ENCODE measurements at regions not wholly inside any gene's neighbourhood (a gene's known extent, or its start where the extent isn't known, plus 50 kb on each side); places are given as distances from the start of the nearest gene placed in this dataset.
"Not testable (repeated sequence)": the region's sequence is repeated elsewhere in the genome, so short reads cannot be mapped to it uniquely, and the experiment has no call there.

- no peak for DNase-seq (ENCODE audit: low read depth in 2 of 2)
Observed at GRCh38 chr2:13390676-13391075, 673.9 kb downstream of the TRIB2 start.

GRCh38 chr2:13401312-13401711 lies 684.6 kb downstream of the TRIB2 start:
- DNase-seq (ENCODE audit: low read depth in 2 of 2), result no peak

- no peak for DNase-seq (ENCODE audit: low read depth in 2 of 2)
Observed at GRCh38 chr2:13413989-13414388, 697.3 kb downstream of the TRIB2 start.

- no peak for DNase-seq (ENCODE audit: low read depth in 2 of 2)
Observed at GRCh38 chr2:13414897-13415296, 698.2 kb downstream of the TRIB2 start.

- DNase-seq (ENCODE audit: low read depth in 2 of 2), result no peak
Observed at GRCh38 chr2:13433954-13434353, 717.2 kb downstream of the TRIB2 start.

GRCh38 chr2:13443554-13444261 lies 727.0 kb downstream of the TRIB2 start:
- DNase-seq (ENCODE audit: low read depth in 2 of 2), result not testable (repeated sequence)

GRCh38 chr2:13462464-13462863 lies 745.7 kb downstream of the TRIB2 start:
- DNase-seq (ENCODE audit: low read depth in 2 of 2), result no peak

GRCh38 chr2:13466076-13466475 lies 749.3 kb downstream of the TRIB2 start:
- no peak for DNase-seq (ENCODE audit: low read depth in 2 of 2)

- no peak for DNase-seq (ENCODE audit: low read depth in 2 of 2)
Observed at GRCh38 chr2:13474538-13474937, 757.8 kb downstream of the TRIB2 start.

- DNase-seq (ENCODE audit: low read depth in 2 of 2), result no peak
Observed at GRCh38 chr2:13480057-13480456, 763.3 kb downstream of the TRIB2 start.

GRCh38 chr2:13481201-13481600 lies 764.5 kb downstream of the TRIB2 start:
- DNase-seq (ENCODE audit: low read depth in 2 of 2), result no peak

GRCh38 chr2:13485256-13485655 lies 768.5 kb downstream of the TRIB2 start:
- no peak for DNase-seq (ENCODE audit: low read depth in 2 of 2)

- no peak for DNase-seq (ENCODE audit: low read depth in 2 of 2)
Observed at GRCh38 chr2:13488965-13489364, 772.2 kb downstream of the TRIB2 start.

- no peak for DNase-seq (ENCODE audit: low read depth in 2 of 2)
Observed at GRCh38 chr2:13492262-13492661, 775.5 kb downstream of the TRIB2 start.

GRCh38 chr2:13495051-13495450 lies 778.3 kb downstream of the TRIB2 start:
- no peak for DNase-seq (ENCODE audit: low read depth in 2 of 2)

- DNase-seq (ENCODE audit: low read depth in 2 of 2), result no peak
Observed at GRCh38 chr2:13504808-13505207, 788.1 kb downstream of the TRIB2 start.

- no peak for DNase-seq (ENCODE audit: low read depth in 2 of 2)
Observed at GRCh38 chr2:13508671-13509070, 791.9 kb downstream of the TRIB2 start.

GRCh38 chr2:13515254-13515653 lies 798.5 kb downstream of the TRIB2 start:
- DNase-seq (ENCODE audit: low read depth in 2 of 2), result no peak

GRCh38 chr2:13522096-13522495 lies 805.4 kb downstream of the TRIB2 start:
- no peak for DNase-seq (ENCODE audit: low read depth in 2 of 2)

GRCh38 chr2:13522917-13523821 lies 806.4 kb downstream of the TRIB2 start:
- no peak for DNase-seq (ENCODE audit: low read depth in 2 of 2)

- no peak for DNase-seq (ENCODE audit: low read depth in 2 of 2)
Observed at GRCh38 chr2:13524492-13524891, 807.8 kb downstream of the TRIB2 start.

GRCh38 chr2:13531735-13532410 lies 815.1 kb downstream of the TRIB2 start:
- DNase-seq (ENCODE audit: low read depth in 2 of 2), result not testable (repeated sequence)

Measured in stimulated activated CD8-positive, alpha-beta memory T cell treated with anti-CD3 and anti-CD28 coated beads, Interleukin-2, amount 100 ng/mL, for 1 hour (primary cell).